Breast epithelium (tissue), 4 donors: ENCODE measurements at regions not wholly inside any gene's neighbourhood (a gene's known extent, or its start where the extent isn't known, plus 50 kb on each side); places are given as distances from the start of the nearest gene placed in this dataset.

ENCODE experiments used
- DNase-seq, 2 donors: peaks; one replicate each; pipeline ENCODE4 v3.0.0-alpha.2; 2019; ENCODE audit warnings: low spot score in 2 of 2
- H3K27ac ChIP-seq, 2 donors: fragments of 200-600 bp; sonication (generic) in 1 of 2; one replicate each; pipeline ENCODE4 v1.5.1; 2016 to 2019; ENCODE audit warnings: mild to moderate bottlenecking in 1 of 2
- H3K27me3 ChIP-seq, 2 donors: fragments of 200-600 bp; sonication (generic) in 1 of 2; one replicate each; pipeline versions ENCODE4 v1.5.1 to v1.6.0; 2017 to 2019; ENCODE audit warnings: control low read depth in 1 of 2, mild to moderate bottlenecking in 1 of 2
- H3K36me3 ChIP-seq: fragments of 200-600 bp; one replicate; pipeline ENCODE4 v1.5.1; 2019
- H3K4me1 ChIP-seq, 2 donors: fragments of 200-600 bp; sonication (generic); one replicate each; pipeline ENCODE4 v1.5.1; 2016 to 2019; ENCODE audit warnings: control low read depth in 1 of 2
- H3K4me3 ChIP-seq, 3 donors: fragments of 200-600 bp; sonication (generic); 1 replicate in 2 of 3; 2 replicates in 1 of 3; pipeline ENCODE4 v1.5.1; 2016 to 2019; ENCODE audit warnings: mild to moderate bottlenecking in 3 of 3, moderate library complexity in 2 of 3
- H3K9me3 ChIP-seq, 2 donors: fragments of 200-600 bp; sonication (generic) in 1 of 2; one replicate each; pipeline ENCODE4 v1.5.1; 2016 to 2019; ENCODE audit warnings: control low read depth in 1 of 2
- CTCF ChIP-seq, 3 donors: fragments of 450-650 bp; IDR thresholded peaks; one replicate each; pipeline ENCODE4 v1.5.1; 2016 to 2017; ENCODE audit warnings: antibody characterized with exemption in 3 of 3, mild to moderate bottlenecking in 3 of 3, moderate library complexity in 3 of 3
- POLR2A ChIP-seq: fragments of 450-650 bp; IDR thresholded peaks from one replicate; pipeline ENCODE4 v1.6.1; 2016; ENCODE audit warnings: antibody characterized with exemption, mild to moderate bottlenecking, moderate library complexity
- POLR2AphosphoS5 ChIP-seq, 3 donors: sonication (generic); formaldehyde crosslinking; IDR thresholded peaks; one replicate each; pipeline ENCODE4 v1.6.1; 2017; ENCODE audit warnings: antibody characterized with exemption in 3 of 3
- intact Hi-C: fragments of 100-400 bp; cut with DNase I; formaldehyde crosslinking; loops from one replicate; pipeline ENCODE4 v1.15.1; 2023; ENCODE audit warnings: low total_unique reads

- no peaks in the 10 kb centered on the region for H3K36me3 ChIP-seq
- H3K9me3 ChIP-seq = no peaks in the 10 kb centered on the region
- intact Hi-C loops = no loop called here
- H3K4me1 ChIP-seq = no peaks in the 10 kb centered on the region
- TF ChIP-seq POLR2A = no peak
- TF ChIP-seq POLR2AphosphoS5 (IDR thresholded peaks at IDR 0.05) = no peak
- TF ChIP-seq CTCF (IDR thresholded peaks at IDR 0.05) = no peak
- H3K27ac ChIP-seq = no peak overlapping the region
- no peak overlapping the region for H3K4me3 ChIP-seq
- DNase-seq = no peak
- no peaks in the 10 kb centered on the region for H3K27me3 ChIP-seq
Observed at GRCh38 chr2:224146356-224147160, 107.5 kb upstream of the SERPINE2 start.

- intact Hi-C loops = no loop called here
- TF ChIP-seq POLR2A (no peak), CTCF (IDR thresholded peaks at IDR 0.05) (no peak), POLR2AphosphoS5 (IDR thresholded peaks at IDR 0.05) (no peak)
- no peaks in the 10 kb centered on the region for H3K27me3 ChIP-seq
- no peaks in the 10 kb centered on the region for H3K9me3 ChIP-seq
- no peaks in the 10 kb centered on the region for H3K4me1 ChIP-seq
- H3K4me3 ChIP-seq = no peak overlapping the region
- H3K27ac ChIP-seq = no peak overlapping the region
- no peak for DNase-seq
- H3K36me3 ChIP-seq = no peaks in the 10 kb centered on the region
Observed at GRCh38 chr2:224145751-224146355, 106.8 kb upstream of the SERPINE2 start.

GRCh38 chr2:224143526-224143925, 104.4 kb upstream of the SERPINE2 start:
- intact Hi-C loops = no loop called here
- no peaks in the 10 kb centered on the region for H3K27me3 ChIP-seq
- no peak overlapping the region for H3K4me3 ChIP-seq
- no peaks in the 10 kb centered on the region for H3K36me3 ChIP-seq
- TF ChIP-seq POLR2A (no peak), CTCF (IDR thresholded peaks at IDR 0.05) (no peak), POLR2AphosphoS5 (IDR thresholded peaks at IDR 0.05) (no peak)
- DNase-seq = no peak
- H3K9me3 ChIP-seq = no peaks in the 10 kb centered on the region
- H3K4me1 ChIP-seq = no peaks in the 10 kb centered on the region
- H3K27ac ChIP-seq = no peak overlapping the region

- no peak for DNase-seq
- Histone ChIP-seq H3K36me3 (no peaks in the 10 kb centered on the region), H3K9me3 (no peaks in the 10 kb centered on the region), H3K4me3 (no peak overlapping the region), H3K27ac (no peak overlapping the region), H3K4me1 (no peaks in the 10 kb centered on the region), H3K27me3 (no peaks in the 10 kb centered on the region)
- intact Hi-C loops = no loop called here
- no peak for TF ChIP-seq CTCF (IDR thresholded peaks at IDR 0.05)
- TF ChIP-seq POLR2A = no peak
- no peak for TF ChIP-seq POLR2AphosphoS5 (IDR thresholded peaks at IDR 0.05)
Observed at GRCh38 chr2:224142397-224143312, 103.6 kb upstream of the SERPINE2 start.
